ENCODE measurements at regions not wholly inside any gene's neighbourhood (a gene's known extent, or its start where the extent isn't known, plus 50 kb on each side); places are given as distances from the start of the nearest gene placed in this dataset.

GRCh38 chr6:95186710-95187109 lies 390.6 kb upstream of the MANEA start:
- H3K27ac ChIP-seq, result no peak overlapping the region
- TF ChIP-seq, protein P1, sequence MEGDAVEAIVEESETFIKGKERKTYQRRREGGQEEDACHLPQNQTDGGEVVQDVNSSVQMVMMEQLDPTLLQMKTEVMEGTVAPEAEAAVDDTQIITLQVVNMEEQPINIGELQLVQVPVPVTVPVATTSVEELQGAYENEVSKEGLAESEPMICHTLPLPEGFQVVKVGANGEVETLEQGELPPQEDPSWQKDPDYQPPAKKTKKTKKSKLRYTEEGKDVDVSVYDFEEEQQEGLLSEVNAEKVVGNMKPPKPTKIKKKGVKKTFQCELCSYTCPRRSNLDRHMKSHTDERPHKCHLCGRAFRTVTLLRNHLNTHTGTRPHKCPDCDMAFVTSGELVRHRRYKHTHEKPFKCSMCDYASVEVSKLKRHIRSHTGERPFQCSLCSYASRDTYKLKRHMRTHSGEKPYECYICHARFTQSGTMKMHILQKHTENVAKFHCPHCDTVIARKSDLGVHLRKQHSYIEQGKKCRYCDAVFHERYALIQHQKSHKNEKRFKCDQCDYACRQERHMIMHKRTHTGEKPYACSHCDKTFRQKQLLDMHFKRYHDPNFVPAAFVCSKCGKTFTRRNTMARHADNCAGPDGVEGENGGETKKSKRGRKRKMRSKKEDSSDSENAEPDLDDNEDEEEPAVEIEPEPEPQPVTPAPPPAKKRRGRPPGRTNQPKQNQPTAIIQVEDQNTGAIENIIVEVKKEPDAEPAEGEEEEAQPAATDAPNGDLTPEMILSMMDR (IDR thresholded peaks at IDR 0.05), result no peak
- H3K9me3 ChIP-seq, result no peaks in the 10 kb centered on the region
- no peak overlapping the region for H3K4me3 ChIP-seq
- H3K4me1 ChIP-seq, result no peaks in the 10 kb centered on the region
- intact Hi-C loops (cut with DNase I), result no loop called here
- DNase-seq (no peak), ATAC-seq (no peak)
- H3K36me3 ChIP-seq, result no peaks in the 10 kb centered on the region
- no peaks in the 10 kb centered on the region for H3K27me3 ChIP-seq

GRCh38 chr6:95197590-95197989 lies 379.7 kb upstream of the MANEA start:
- DNase-seq, result no peak
- Histone ChIP-seq H3K4me3 (no peak overlapping the region), H3K9me3 (no peaks in the 10 kb centered on the region), H3K27me3 (no peaks in the 10 kb centered on the region), H3K4me1 (no peaks in the 10 kb centered on the region), H3K27ac (no peak overlapping the region), H3K36me3 (no peaks in the 10 kb centered on the region)
- intact Hi-C loops (cut with DNase I), result no loop called here
- ATAC-seq, result no peak
- TF ChIP-seq, protein P1 (IDR thresholded peaks at IDR 0.05), result no peak

DNA sequence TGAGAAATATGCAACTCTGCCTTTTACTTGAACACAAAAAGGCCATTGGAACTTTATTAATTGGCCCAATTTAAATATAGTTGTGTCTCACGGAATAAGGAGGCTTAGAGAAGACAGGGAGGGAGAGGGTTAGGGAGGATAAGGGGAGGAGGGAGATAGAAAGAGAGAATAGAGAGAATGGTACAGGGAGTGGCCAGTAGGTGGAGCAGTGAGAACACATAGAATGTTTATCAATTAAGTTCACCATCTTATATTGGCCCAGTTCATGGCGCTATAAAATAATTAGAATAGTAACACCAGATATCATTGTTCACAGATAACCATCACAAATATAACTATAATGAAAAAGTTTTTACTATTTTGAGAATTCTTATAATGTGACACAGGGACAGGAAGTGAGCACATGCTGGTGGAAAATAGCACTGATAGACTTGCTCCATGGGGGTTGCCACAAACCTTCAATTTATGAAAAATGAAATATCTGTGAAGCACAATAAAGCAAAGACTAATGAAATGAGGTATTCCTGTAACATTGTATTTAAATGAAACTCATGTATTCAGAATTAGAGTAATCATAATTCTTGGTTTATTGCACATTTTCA lies 374.1 kb upstream of the MANEA start:
- H3K27ac ChIP-seq, result no peak overlapping the region
- H3K36me3 ChIP-seq, result no peaks in the 10 kb centered on the region
- ATAC-seq, result peak; percentile 78
- peak in 1 of 4 donors; percentile 11 for DNase-seq
- TF ChIP-seq, protein P1 (IDR thresholded peaks at IDR 0.05), result peak; percentile 34 to 46
- H3K4me1 ChIP-seq, result no peaks in the 10 kb centered on the region
- H3K4me3 ChIP-seq, result no peak overlapping the region
- H3K27me3 ChIP-seq, result no peaks in the 10 kb centered on the region
- intact Hi-C loops (cut with DNase I), result no loop called here
- H3K9me3 ChIP-seq, result no peaks in the 10 kb centered on the region

GRCh38 chr6:95204178-95204577 lies 373.2 kb upstream of the MANEA start:
- Histone ChIP-seq H3K27ac (no peak overlapping the region), H3K36me3 (no peaks in the 10 kb centered on the region), H3K9me3 (no peaks in the 10 kb centered on the region), H3K4me1 (no peaks in the 10 kb centered on the region), H3K27me3 (no peaks in the 10 kb centered on the region), H3K4me3 (no peak overlapping the region)
- peak; percentile 18 for ATAC-seq
- TF ChIP-seq, protein P1 (IDR thresholded peaks at IDR 0.05), result no peak
- no peak for DNase-seq
- intact Hi-C loops (cut with DNase I), result no loop called here

GRCh38 chr6:95208621-95209020 lies 368.7 kb upstream of the MANEA start:
- Histone ChIP-seq H3K4me3 (no peak overlapping the region), H3K4me1 (no peaks in the 10 kb centered on the region), H3K9me3 (no peaks in the 10 kb centered on the region), H3K27ac (no peak overlapping the region), H3K27me3 (no peaks in the 10 kb centered on the region), H3K36me3 (no peaks in the 10 kb centered on the region)
- DNase-seq, result no peak
- TF ChIP-seq, protein P1 (IDR thresholded peaks at IDR 0.05), result no peak
- ATAC-seq, result no peak
- intact Hi-C loops (cut with DNase I), result no loop called here
